ENCODE measurements at regions not wholly inside any gene's neighbourhood (a gene's known extent, or its start where the extent isn't known, plus 50 kb on each side); places are given as distances from the start of the nearest gene placed in this dataset.

DNA sequence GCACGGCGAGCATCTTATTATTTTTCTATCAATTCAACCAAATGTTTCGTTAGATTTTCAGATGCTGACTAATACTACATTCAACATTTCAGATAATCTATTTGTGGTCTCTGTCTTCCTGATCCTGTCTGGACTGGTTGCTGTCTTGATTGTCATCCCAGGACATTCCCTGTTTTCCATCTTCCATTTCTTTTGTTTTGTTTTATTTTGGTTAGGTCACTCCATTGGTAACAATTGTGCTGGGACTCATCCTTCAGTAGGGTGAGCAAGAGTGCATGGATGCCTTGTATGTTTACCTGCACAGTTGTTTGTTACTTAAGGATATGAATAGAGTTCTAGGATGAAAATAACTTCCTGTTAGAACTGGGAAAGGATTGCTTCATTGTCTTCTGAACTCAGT lies 55.9 kb upstream of the ACYP2 start:
- no peaks in the 10 kb centered on the region for H3K36me3 ChIP-seq
- H3K27ac ChIP-seq, result no peak overlapping the region
- H3K4me1 ChIP-seq, result peaks cover 0 to 4% of the 10 kb centered on the region in 2 donors
- no peak overlapping the region for H3K4me3 ChIP-seq (replicated peaks in 1 of 3)
- intact Hi-C loops (cut with DNase I), result no loop called here
- no peaks in the 10 kb centered on the region for H3K27me3 ChIP-seq
- TF ChIP-seq POLR2A (IDR thresholded peaks at IDR 0.05), result no peak
- TF ChIP-seq, protein P1, sequence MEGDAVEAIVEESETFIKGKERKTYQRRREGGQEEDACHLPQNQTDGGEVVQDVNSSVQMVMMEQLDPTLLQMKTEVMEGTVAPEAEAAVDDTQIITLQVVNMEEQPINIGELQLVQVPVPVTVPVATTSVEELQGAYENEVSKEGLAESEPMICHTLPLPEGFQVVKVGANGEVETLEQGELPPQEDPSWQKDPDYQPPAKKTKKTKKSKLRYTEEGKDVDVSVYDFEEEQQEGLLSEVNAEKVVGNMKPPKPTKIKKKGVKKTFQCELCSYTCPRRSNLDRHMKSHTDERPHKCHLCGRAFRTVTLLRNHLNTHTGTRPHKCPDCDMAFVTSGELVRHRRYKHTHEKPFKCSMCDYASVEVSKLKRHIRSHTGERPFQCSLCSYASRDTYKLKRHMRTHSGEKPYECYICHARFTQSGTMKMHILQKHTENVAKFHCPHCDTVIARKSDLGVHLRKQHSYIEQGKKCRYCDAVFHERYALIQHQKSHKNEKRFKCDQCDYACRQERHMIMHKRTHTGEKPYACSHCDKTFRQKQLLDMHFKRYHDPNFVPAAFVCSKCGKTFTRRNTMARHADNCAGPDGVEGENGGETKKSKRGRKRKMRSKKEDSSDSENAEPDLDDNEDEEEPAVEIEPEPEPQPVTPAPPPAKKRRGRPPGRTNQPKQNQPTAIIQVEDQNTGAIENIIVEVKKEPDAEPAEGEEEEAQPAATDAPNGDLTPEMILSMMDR (IDR thresholded peaks at IDR 0.05), result no peak
- WGBS, 2 donors, result 97 to 99% methylated on average over 3 of the region's 3 CpGs
- no peak for DNase-seq
- no peaks in the 10 kb centered on the region for H3K9me3 ChIP-seq

DNA sequence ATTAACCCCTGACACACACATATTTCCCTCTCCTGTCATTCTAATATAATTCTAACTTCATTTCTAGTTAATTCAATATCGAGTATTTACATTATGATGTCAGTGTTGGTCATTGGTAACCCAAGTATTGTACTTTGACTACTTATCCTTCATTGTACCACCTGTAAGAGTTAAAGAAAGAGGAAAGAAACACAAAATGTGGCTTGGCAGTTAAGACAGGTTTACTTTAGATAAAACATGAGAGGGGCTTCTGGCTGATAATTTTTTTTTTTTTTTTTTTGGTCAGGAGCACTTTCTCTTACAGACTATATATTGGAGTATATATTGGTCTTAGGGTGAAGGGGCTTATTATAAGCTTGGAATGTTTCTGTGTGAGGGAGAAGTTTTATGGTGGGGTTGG lies 57.0 kb upstream of the ACYP2 start:
- Histone ChIP-seq H3K9me3 (no peaks in the 10 kb centered on the region), H3K4me3 (replicated peaks in 1 of 3) (no peak overlapping the region), H3K27ac (no peak overlapping the region), H3K27me3 (no peaks in the 10 kb centered on the region), H3K36me3 (no peaks in the 10 kb centered on the region), H3K4me1 (no peaks in the 10 kb centered on the region)
- intact Hi-C loops (cut with DNase I), result no loop called here
- TF ChIP-seq, protein P1 (IDR thresholded peaks at IDR 0.05), result no peak
- TF ChIP-seq POLR2A (IDR thresholded peaks at IDR 0.05), result no peak
- WGBS, 2 donors, result 95 to 96% methylated on average over 1 of the region's 1 CpG
- no peak for DNase-seq

DNA sequence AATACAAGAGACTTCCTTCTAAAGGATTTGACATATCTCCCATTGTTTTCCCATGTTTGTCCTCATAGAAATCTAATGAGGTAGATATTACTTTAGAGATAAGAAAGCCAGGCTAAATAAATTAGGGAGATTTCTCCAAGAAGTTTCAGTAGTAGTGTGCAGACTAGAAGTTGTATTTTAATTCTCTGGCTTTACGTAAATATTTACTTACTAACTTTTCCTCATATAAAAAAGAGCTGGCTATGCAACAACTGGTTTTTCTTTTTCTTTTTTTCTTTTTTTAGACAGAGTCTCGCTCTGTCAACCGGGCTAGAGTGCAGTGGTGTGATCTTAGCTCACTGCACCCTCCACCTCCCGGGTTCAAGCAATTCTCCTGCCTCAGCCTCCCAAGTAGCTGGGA lies 60.6 kb upstream of the ACYP2 start:
- intact Hi-C loops (cut with DNase I), result no loop called here
- 94 to 98% methylated on average over 4 of the region's 4 CpGs for WGBS, 2 donors
- peak overlapping the region in 1 of 3 donors; percentile 60 for H3K27ac ChIP-seq

DNA sequence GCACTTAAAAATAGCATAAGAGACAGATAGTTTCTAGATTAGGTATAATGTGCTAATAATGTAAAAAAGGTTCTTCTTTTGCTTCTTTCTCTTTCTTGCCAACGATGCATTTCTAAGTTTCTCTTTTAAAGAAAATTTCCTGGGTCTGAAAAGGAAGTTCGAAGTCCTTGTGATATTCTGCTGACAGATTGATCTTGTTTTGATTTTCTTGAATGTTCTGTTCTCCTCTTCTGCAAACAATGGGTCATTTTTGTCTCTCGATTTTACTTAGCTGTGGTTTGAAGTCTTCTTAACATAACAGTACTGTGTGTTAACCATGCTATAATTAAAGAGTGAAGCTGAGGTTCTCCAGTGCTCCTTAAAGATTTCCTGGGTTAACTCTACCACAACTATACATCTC lies 61.1 kb upstream of the ACYP2 start:
- 66 to 67% methylated on average over 3 of the region's 3 CpGs for WGBS, 2 donors
- Histone ChIP-seq H3K27me3 (no peaks in the 10 kb centered on the region), H3K27ac (peak overlapping the region in 2 of 3 donors; percentile 6 to 60), H3K4me1 (peaks cover 3 to 4% of the 10 kb centered on the region in 2 donors), H3K4me3 (replicated peaks in 1 of 3) (no peak overlapping the region), H3K9me3 (no peaks in the 10 kb centered on the region), H3K36me3 (no peaks in the 10 kb centered on the region)
- intact Hi-C loops (cut with DNase I), result no loop called here
- no peak for DNase-seq
- TF ChIP-seq POLR2A (IDR thresholded peaks at IDR 0.05), result no peak
- TF ChIP-seq, protein P1 (IDR thresholded peaks at IDR 0.05), result no peak

More for the DNA sequence above, 60.6 kb upstream of the ACYP2 start:
- Histone ChIP-seq H3K9me3 (no peaks in the 10 kb centered on the region), H3K27me3 (no peaks in the 10 kb centered on the region), H3K4me1 (no peaks in the 10 kb centered on the region), H3K36me3 (no peaks in the 10 kb centered on the region), H3K4me3 (replicated peaks in 1 of 3) (no peak overlapping the region)
- no peak for DNase-seq
- no peak for TF ChIP-seq POLR2A (IDR thresholded peaks at IDR 0.05)
- TF ChIP-seq, protein P1 (IDR thresholded peaks at IDR 0.05), result no peak

DNA sequence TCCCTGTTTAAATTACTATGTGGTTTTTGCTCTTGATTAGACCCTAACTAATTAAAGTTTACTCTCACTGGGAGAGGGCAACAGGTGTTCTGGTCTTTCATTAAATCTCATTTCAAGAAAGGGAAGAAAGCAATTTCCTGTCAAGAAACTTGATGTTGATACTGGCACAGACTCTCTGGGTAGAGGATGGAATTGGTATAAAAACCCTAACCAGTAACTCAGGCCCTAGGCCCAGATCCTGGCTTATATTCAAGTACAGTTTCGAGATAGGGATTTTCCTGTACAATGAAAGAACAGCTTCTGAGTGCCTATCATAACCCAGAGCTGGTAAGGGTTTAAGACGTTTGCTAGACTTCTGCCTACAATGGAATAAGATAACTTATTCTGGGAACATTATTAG lies 61.6 kb upstream of the ACYP2 start:
- intact Hi-C loops (cut with DNase I), result no loop called here
- DNase-seq, result no peak
- no peaks in the 10 kb centered on the region for H3K9me3 ChIP-seq
- H3K4me3 ChIP-seq (replicated peaks in 1 of 3), result no peak overlapping the region
- H3K27ac ChIP-seq, result peak overlapping the region in 2 of 3 donors; percentile 6 to 60
- TF ChIP-seq POLR2A (IDR thresholded peaks at IDR 0.05), result no peak
- TF ChIP-seq, protein P1 (IDR thresholded peaks at IDR 0.05), result no peak
- no peaks in the 10 kb centered on the region for H3K27me3 ChIP-seq
- H3K4me1 ChIP-seq, result peaks cover 5 to 8% of the 10 kb centered on the region in 2 donors
- no peaks in the 10 kb centered on the region for H3K36me3 ChIP-seq
- 64 to 71% methylated on average over 2 of the region's 2 CpGs for WGBS, 2 donors

All from thyroid gland (tissue), 4 donors.